Colonic mucosa (tissue), 4 donors: ENCODE measurements at regions not wholly inside any gene's neighbourhood (a gene's known extent, or its start where the extent isn't known, plus 50 kb on each side); places are given as distances from the start of the nearest gene placed in this dataset.

ENCODE experiments used
- DNase-seq: peaks from one replicate; pipeline ENCODE4 v3.0.0-alpha.2; 2020
- H3K27ac ChIP-seq: fragments of 200-600 bp; one replicate; pipeline ENCODE4 v1.8.0; 2021
- H3K27me3 ChIP-seq: fragments of 200-600 bp; one replicate; pipeline ENCODE4 v1.8.0; 2021
- H3K36me3 ChIP-seq: fragments of 200-600 bp; one replicate; pipeline ENCODE4 v1.8.0; 2021
- H3K4me1 ChIP-seq: fragments of 200-600 bp; one replicate; pipeline ENCODE4 v1.8.0; 2021; ENCODE audit warnings: mild to moderate bottlenecking
- H3K4me3 ChIP-seq: fragments of 200-600 bp; one replicate; pipeline ENCODE4 v1.8.0; 2021
- H3K9ac ChIP-seq, 2 donors: one replicate each; pipeline ENCODE4 v1.7.0; 2013; ENCODE audit warnings: control low read depth in 2 of 2, low read depth in 2 of 2, low read length in 2 of 2
- H3K9me3 ChIP-seq: fragments of 200-600 bp; one replicate; pipeline ENCODE4 v1.8.0; 2021
- intact Hi-C: fragments of 100-400 bp; cut with DNase I; formaldehyde crosslinking; loops from one replicate; pipeline ENCODE4 v1.14.1; 2022
- TF ChIP-seq, protein P1 (sequence below): fragments of 200-600 bp; IDR thresholded peaks from one replicate; pipeline ENCODE4 v1.8.0; 2022; ENCODE audit warnings: antibody characterized with exemption, mild to moderate bottlenecking
- donor health status: healthy.
- donor health status: DM: no; HTN: no; CAD: no.
- donor health status: DM: no; HTN: no; CAD: no.

DNA sequence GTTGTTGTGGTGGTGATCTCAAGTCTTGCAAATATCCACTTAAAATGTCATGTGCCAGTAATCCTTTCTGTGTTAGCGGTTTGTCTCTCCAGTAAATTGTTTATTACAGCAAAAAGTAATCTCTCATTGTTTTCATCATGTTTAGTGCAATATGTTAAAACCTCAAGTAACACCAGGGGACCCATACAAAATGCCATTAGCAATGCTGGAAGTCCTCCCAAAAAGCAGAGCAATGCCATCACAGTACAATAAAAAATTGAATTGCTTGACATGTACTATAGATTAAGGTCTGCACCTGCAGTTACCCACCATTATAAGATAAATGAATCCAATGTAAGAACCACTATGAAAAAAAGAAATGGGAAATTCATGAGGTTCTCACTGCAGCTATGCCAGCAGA lies 1606.5 kb downstream of the BRINP3 start:
- TF ChIP-seq, protein P1, sequence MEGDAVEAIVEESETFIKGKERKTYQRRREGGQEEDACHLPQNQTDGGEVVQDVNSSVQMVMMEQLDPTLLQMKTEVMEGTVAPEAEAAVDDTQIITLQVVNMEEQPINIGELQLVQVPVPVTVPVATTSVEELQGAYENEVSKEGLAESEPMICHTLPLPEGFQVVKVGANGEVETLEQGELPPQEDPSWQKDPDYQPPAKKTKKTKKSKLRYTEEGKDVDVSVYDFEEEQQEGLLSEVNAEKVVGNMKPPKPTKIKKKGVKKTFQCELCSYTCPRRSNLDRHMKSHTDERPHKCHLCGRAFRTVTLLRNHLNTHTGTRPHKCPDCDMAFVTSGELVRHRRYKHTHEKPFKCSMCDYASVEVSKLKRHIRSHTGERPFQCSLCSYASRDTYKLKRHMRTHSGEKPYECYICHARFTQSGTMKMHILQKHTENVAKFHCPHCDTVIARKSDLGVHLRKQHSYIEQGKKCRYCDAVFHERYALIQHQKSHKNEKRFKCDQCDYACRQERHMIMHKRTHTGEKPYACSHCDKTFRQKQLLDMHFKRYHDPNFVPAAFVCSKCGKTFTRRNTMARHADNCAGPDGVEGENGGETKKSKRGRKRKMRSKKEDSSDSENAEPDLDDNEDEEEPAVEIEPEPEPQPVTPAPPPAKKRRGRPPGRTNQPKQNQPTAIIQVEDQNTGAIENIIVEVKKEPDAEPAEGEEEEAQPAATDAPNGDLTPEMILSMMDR = no peak
- intact Hi-C loops = no loop called here
- Histone ChIP-seq H3K4me1 (no peaks in the 10 kb centered on the region), H3K9ac (no peak overlapping the region), H3K36me3 (no peaks in the 10 kb centered on the region), H3K4me3 (no peak overlapping the region), H3K27me3 (no peaks in the 10 kb centered on the region), H3K9me3 (no peaks in the 10 kb centered on the region), H3K27ac (no peak overlapping the region)
- no peak for DNase-seq

DNA sequence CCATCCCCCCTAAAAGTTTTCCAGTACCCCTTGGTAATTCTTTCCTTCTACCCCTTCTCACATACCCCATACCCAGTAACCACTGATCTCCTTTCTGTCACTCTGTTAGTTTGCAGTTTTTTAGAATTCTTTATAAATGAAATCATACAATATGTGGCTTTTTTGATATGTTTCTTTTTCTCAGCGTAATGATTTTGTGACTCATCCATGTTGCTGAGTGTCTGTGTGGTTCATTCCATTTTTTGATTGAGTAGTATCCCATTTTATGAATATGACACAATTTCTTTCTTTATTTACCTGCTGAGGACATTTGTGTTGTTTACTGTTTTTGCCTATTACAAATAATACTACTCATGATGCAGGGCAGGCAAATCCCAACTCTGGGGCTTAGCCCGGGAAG lies 1605.3 kb downstream of the BRINP3 start:
- intact Hi-C loops = no loop called here
- no peaks in the 10 kb centered on the region for H3K36me3 ChIP-seq
- no peaks in the 10 kb centered on the region for H3K27me3 ChIP-seq
- TF ChIP-seq, protein P1 = no peak
- H3K9ac ChIP-seq = no peak overlapping the region
- no peaks in the 10 kb centered on the region for H3K9me3 ChIP-seq
- no peak overlapping the region for H3K27ac ChIP-seq
- H3K4me1 ChIP-seq = no peaks in the 10 kb centered on the region
- no peak for DNase-seq
- no peak overlapping the region for H3K4me3 ChIP-seq

DNA sequence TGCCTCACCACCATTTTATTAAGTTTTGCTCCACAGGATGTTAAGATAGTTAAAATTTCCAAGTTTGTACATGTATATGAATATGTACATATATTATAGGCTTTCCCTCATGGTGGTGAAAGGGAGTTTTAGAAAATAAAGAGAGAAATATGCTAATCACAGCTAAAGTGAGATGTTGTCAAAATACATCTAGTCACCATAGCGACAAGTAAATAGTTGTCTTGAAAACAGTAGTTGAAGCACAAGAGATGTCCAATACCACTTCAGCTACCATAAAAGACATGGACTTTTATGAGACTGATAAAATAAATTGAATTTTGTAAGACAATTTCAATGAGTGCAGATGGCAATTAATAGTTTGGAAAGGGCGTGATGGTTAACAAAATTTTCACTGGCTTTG lies 1600.0 kb downstream of the BRINP3 start:
- no peaks in the 10 kb centered on the region for H3K36me3 ChIP-seq
- H3K4me3 ChIP-seq = no peak overlapping the region
- no peak overlapping the region for H3K9ac ChIP-seq
- DNase-seq = no peak
- no peaks in the 10 kb centered on the region for H3K27me3 ChIP-seq
- H3K9me3 ChIP-seq = no peaks in the 10 kb centered on the region
- no peak overlapping the region for H3K27ac ChIP-seq
- intact Hi-C loops = no loop called here
- TF ChIP-seq, protein P1 = no peak
- no peaks in the 10 kb centered on the region for H3K4me1 ChIP-seq

DNA sequence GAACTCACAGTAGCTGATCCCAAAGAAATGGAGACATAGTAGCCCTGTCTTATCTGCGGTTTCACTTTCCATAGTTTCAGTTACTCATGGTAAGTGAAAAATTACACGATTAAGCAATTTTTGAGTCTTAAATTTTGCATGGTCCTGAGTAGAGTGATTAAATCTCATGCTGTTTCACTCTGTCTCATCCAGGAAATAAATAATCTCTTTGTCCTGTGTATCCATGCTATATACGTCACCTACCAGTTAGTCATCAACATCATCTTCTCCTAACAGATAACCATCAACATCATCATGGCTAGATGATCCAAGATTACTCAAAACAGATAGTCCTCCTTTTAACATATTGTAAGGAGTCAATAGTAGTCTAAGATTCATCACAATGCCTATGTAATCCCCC lies 1589.3 kb downstream of the BRINP3 start:
- DNase-seq = no peak
- Histone ChIP-seq H3K4me3 (no peak overlapping the region), H3K9ac (no peak overlapping the region), H3K4me1 (no peaks in the 10 kb centered on the region), H3K27me3 (no peaks in the 10 kb centered on the region), H3K9me3 (no peaks in the 10 kb centered on the region), H3K36me3 (no peaks in the 10 kb centered on the region), H3K27ac (no peak overlapping the region)
- TF ChIP-seq, protein P1 = no peak
- intact Hi-C loops = no loop called here

DNA sequence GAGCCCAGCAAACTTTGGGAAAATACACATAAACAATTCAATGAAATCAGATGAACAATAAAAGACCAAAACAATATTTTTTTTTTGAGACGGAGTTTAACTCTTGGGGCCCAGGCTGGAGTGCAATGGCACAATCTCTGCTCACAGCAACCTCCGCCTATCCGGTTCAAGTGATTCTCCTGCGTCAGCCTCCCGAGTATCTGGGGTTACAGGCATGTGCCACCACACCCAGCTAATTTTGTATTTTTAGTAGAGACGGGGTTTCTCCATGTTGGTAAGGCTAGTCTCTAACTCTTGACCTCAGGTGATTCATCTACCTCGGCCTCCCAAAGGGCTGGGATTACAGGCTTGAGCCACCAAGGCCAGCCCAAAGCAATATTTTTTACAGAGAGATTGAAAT lies 1588.5 kb downstream of the BRINP3 start:
- Histone ChIP-seq H3K27ac (no peak overlapping the region), H3K4me3 (no peak overlapping the region), H3K9me3 (no peaks in the 10 kb centered on the region), H3K36me3 (no peaks in the 10 kb centered on the region), H3K27me3 (no peaks in the 10 kb centered on the region), H3K4me1 (no peaks in the 10 kb centered on the region), H3K9ac (no peak overlapping the region)
- intact Hi-C loops = no loop called here
- DNase-seq = no peak
- TF ChIP-seq, protein P1 = no peak

DNA sequence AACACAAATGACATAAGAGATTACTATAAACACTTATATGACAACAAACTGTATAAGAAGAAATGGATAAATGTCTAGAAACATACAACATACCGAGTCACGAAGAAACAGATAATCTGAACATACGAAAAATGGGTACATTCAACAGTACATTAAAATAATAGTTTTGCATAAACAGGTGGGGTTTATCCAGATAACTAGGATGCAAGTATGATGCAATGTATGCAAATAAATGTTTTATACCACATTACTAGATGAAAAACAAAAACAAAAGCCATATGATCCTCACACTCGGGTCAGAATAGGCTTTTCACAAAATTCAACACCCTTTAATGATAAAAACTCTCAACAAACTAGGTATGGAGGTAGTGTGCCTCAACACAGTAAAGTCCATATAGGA lies 1585.7 kb downstream of the BRINP3 start:
- no peaks in the 10 kb centered on the region for H3K9me3 ChIP-seq
- no peaks in the 10 kb centered on the region for H3K4me1 ChIP-seq
- no peak overlapping the region for H3K4me3 ChIP-seq
- H3K9ac ChIP-seq = no peak overlapping the region
- H3K36me3 ChIP-seq = no peaks in the 10 kb centered on the region
- no peaks in the 10 kb centered on the region for H3K27me3 ChIP-seq
- H3K27ac ChIP-seq = no peak overlapping the region
- no peak for DNase-seq
- TF ChIP-seq, protein P1 = no peak
- intact Hi-C loops = no loop called here
